Sigmoid colon (tissue), 6 donors: ENCODE measurements at regions not wholly inside any gene's neighbourhood (a gene's known extent, or its start where the extent isn't known, plus 50 kb on each side); places are given as distances from the start of the nearest gene placed in this dataset.

Experiments used
- DNase-seq: peaks from one replicate; pipeline ENCODE4 v3.0.0-alpha.2; 2019
- H3K27ac ChIP-seq, 4 donors: fragments of 200-600 bp; sonication (generic); one replicate each; pipeline ENCODE4 v1.5.1; 2016 to 2019; ENCODE audit warnings: mild to moderate bottlenecking in 1 of 4
- H3K27me3 ChIP-seq, 3 donors: fragments of 200-600 bp; sonication (generic); one replicate each; pipeline ENCODE4 v1.5.1; 2019; ENCODE audit warnings: mild to moderate bottlenecking in 1 of 3
- H3K36me3 ChIP-seq, 4 donors: fragments of 200-600 bp; sonication (generic); one replicate each; pipeline ENCODE4 v1.5.1; 2016 to 2019
- H3K4me1 ChIP-seq, 4 donors: fragments of 200-600 bp; sonication (generic); one replicate each; pipeline ENCODE4 v1.5.1; 2017 to 2019
- H3K4me3 ChIP-seq, 4 donors: fragments of 200-600 bp; sonication (generic); one replicate each; pipeline ENCODE4 v1.5.1; 2017 to 2019; ENCODE audit warnings: mild to moderate bottlenecking in 2 of 4, moderate library complexity in 1 of 4
- H3K9me3 ChIP-seq, 4 donors: fragments of 200-600 bp in 3 of 4; sonication (generic) in 3 of 4; one replicate each; pipeline versions ENCODE4 v1.5.1 to v1.6.1; 2013 to 2019
- EP300 ChIP-seq, 4 donors: sonication (generic); formaldehyde crosslinking; IDR thresholded peaks; one replicate each; pipeline ENCODE4 v1.6.1; 2017; ENCODE audit warnings: antibody characterized with exemption in 4 of 4
- POLR2A ChIP-seq, 2 donors: fragments of 450-650 bp; IDR thresholded peaks; one replicate each; pipeline ENCODE4 v1.6.1; 2016; ENCODE audit warnings: antibody characterized with exemption in 2 of 2, mild to moderate bottlenecking in 2 of 2, moderate library complexity in 2 of 2
- POLR2AphosphoS5 ChIP-seq, 4 donors: sonication (generic); formaldehyde crosslinking; IDR thresholded peaks; one replicate each; pipeline ENCODE4 v1.6.1; 2017; ENCODE audit warnings: antibody characterized with exemption in 4 of 4
- WGBS, 2 donors: extraction: QIAGEN DNeasy Blood & Tissue Kit; methylation state at CpG; one replicate each; pipeline ENCODE4 v1.1.7; 2013; 5-methylcytosine and 5-hydroxymethylcytosine counted together
- intact Hi-C: fragments of 100-400 bp; cut with DNase I; formaldehyde crosslinking; loops from one replicate; pipeline ENCODE4 v1.15.1; 2023
- TF ChIP-seq, protein P1 (sequence below), 4 experiments: fragments of 450-650 bp in 3 of 4; fragments of 200-600 bp in 1 of 4; IDR thresholded peaks; one replicate each; pipeline ENCODE4 v1.5.1; 2016 to 2019; ENCODE audit warnings: antibody characterized with exemption in 4 of 4, mild to moderate bottlenecking in 3 of 4, moderate library complexity in 2 of 4
- donor health status: healthy with polysubstance abuse.
- donor health status: healthy.

DNA sequence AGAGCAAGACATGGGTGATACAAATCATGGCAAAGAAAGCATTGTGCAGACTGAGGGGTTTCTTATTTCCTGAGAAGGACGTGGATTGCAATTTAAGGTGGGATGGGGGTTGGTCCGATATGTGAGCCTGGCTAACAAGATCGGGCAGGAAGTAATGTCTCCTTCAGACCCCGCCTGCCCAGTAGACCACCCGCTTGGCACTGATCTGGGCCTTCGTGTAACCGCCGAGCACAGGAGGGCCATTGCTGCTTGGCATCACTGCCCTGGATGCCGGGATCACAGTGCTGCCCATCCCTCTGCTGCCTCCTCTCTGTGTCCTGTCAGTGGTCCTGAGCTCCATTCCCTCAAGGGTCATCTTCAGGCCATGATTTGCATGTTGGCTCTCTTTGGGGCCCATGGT, 214.6 kb upstream of the ZNF32 start:
- Histone ChIP-seq H3K27me3 (no peaks in the 10 kb centered on the region), H3K9me3 (no peaks in the 10 kb centered on the region), H3K4me3 (no peak overlapping the region), H3K4me1 (peaks cover 0 to 43% (median 21%) of the 10 kb centered on the region in 4 donors), H3K36me3 (no peaks in the 10 kb centered on the region), H3K27ac (peak overlapping the region in 3 of 4 donors; percentile 57 to 67 (median 62))
- no peak for DNase-seq
- no peak for TF ChIP-seq POLR2AphosphoS5 (IDR thresholded peaks at IDR 0.05)
- TF ChIP-seq POLR2A (IDR thresholded peaks at IDR 0.05) = no peak
- TF ChIP-seq EP300 (IDR thresholded peaks at IDR 0.05) = no peak
- TF ChIP-seq, protein P1, sequence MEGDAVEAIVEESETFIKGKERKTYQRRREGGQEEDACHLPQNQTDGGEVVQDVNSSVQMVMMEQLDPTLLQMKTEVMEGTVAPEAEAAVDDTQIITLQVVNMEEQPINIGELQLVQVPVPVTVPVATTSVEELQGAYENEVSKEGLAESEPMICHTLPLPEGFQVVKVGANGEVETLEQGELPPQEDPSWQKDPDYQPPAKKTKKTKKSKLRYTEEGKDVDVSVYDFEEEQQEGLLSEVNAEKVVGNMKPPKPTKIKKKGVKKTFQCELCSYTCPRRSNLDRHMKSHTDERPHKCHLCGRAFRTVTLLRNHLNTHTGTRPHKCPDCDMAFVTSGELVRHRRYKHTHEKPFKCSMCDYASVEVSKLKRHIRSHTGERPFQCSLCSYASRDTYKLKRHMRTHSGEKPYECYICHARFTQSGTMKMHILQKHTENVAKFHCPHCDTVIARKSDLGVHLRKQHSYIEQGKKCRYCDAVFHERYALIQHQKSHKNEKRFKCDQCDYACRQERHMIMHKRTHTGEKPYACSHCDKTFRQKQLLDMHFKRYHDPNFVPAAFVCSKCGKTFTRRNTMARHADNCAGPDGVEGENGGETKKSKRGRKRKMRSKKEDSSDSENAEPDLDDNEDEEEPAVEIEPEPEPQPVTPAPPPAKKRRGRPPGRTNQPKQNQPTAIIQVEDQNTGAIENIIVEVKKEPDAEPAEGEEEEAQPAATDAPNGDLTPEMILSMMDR (IDR thresholded peaks at IDR 0.05) = no peak
- intact Hi-C loops = no loop called here
- WGBS, 2 donors = 94 to 97% methylated on average over 9 of the region's 9 CpGs

DNA sequence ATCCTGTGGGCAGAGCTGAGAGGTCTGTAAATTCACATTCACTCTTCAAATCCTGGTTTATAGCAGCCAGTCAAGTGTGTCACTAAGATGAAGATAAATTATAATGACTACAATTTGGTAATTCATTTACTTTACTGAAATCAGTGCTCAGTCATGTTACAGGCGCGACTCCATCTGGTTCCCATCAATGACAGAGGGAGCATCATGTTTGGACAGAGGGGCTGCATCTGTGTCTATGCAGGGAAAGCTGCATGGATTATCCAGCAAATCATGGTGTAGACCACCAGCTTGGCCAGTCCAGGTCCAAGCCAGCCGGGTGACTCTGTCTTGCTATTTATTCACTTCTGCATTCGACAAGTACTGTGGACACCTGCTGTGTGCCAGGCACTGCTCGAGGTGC, 214.1 kb upstream of the ZNF32 start:
- Histone ChIP-seq H3K27ac (peak overlapping the region in 3 of 4 donors; percentile 57 to 67 (median 62)), H3K36me3 (no peaks in the 10 kb centered on the region), H3K4me1 (peaks cover 0 to 38% (median 20%) of the 10 kb centered on the region in 4 donors), H3K4me3 (no peak overlapping the region), H3K9me3 (no peaks in the 10 kb centered on the region), H3K27me3 (no peaks in the 10 kb centered on the region)
- 85 to 96% methylated on average over 5 of the region's 5 CpGs for WGBS, 2 donors
- intact Hi-C loops = no loop called here
- TF ChIP-seq EP300 (IDR thresholded peaks at IDR 0.05) (no peak), POLR2AphosphoS5 (IDR thresholded peaks at IDR 0.05) (no peak), POLR2A (IDR thresholded peaks at IDR 0.05) (no peak)
- TF ChIP-seq, protein P1 (IDR thresholded peaks at IDR 0.05) = no peak
- DNase-seq = no peak

DNA sequence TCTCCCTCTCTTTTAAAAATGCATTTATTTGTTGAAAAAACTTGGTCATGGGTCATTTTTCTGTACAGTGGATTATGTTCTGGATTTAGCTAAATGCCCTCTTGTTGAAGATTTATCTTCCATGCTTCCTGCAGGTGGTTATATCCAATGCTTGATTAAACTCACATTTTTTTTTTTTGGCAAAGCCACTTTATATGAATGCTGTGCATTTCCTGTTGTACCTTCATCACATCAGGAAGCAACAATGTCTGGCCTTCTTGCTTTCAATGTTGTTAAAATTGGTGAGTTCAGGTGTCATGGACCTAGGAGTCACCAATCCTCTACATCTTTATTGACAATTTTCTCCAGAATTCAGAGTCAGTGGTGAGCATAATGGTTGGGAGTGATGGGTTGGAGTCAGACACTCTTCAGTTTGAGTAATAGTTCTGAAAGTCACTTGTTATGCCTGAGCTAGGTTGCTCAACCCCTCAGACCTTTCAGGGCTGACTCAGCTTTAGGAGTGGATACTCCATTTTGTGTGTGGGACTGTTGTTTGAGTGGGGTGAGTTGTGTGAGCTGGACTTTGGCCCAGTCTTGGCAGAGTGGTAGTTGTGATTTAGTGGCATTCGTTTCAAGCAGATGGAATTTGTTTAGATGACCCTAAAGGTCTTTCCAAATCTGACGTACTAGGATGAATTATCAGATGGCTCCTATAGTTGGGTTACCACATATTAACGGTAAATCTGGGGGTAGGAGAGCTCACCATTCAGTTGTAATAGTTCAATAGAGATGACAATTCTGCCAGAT, 213.5 kb upstream of the ZNF32 start:
- DNase-seq = no peak
- intact Hi-C loops = no loop called here
- Histone ChIP-seq H3K27me3 (no peaks in the 10 kb centered on the region), H3K4me3 (no peak overlapping the region), H3K27ac (peak overlapping the region in 2 of 4 donors; percentile 62 to 67), H3K9me3 (no peaks in the 10 kb centered on the region), H3K36me3 (no peaks in the 10 kb centered on the region), H3K4me1 (peaks cover 0 to 38% (median 17%) of the 10 kb centered on the region in 4 donors)
- TF ChIP-seq POLR2A (IDR thresholded peaks at IDR 0.05) = no peak
- WGBS, 2 donors = 64 to 67% methylated on average over 3 of the region's 3 CpGs

DNA sequence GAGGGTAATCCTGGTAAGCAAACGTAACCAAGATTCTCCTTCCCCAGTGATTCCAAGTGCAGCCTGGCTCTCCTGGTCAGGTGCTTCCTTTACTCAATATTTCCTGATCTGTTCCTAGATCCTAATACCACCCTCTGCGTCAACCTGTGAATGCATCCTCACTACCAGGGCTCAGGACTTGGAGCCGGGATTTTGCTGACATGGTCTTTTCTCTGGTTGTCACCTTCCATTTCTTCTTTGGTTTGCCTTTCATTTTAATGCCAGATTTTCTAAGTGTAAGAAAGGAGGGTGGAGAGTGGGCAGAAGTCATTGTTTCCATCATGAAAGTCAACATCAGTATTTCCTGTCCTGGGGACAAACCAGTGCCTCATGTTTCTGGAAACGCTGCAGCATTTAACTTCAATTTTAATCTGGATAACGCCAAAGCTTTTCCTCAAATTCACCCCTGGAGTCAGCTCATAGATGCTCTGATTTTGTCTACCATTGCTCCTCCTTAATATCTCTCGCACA, 210.4 kb upstream of the ZNF32 start:
- intact Hi-C loops = no loop called here
- Histone ChIP-seq H3K27ac (no peak overlapping the region), H3K4me1 (peaks cover 0 to 22% (median 6%) of the 10 kb centered on the region in 4 donors), H3K27me3 (no peaks in the 10 kb centered on the region), H3K4me3 (no peak overlapping the region), H3K36me3 (no peaks in the 10 kb centered on the region), H3K9me3 (no peaks in the 10 kb centered on the region)
- TF ChIP-seq, protein P1 (IDR thresholded peaks at IDR 0.05) = no peak
- TF ChIP-seq POLR2AphosphoS5 (IDR thresholded peaks at IDR 0.05) (no peak), EP300 (IDR thresholded peaks at IDR 0.05) (no peak), POLR2A (IDR thresholded peaks at IDR 0.05) (no peak)
- DNase-seq = no peak
- WGBS, 2 donors = 92% methylated on average over 6 of the region's 6 CpGs

DNA sequence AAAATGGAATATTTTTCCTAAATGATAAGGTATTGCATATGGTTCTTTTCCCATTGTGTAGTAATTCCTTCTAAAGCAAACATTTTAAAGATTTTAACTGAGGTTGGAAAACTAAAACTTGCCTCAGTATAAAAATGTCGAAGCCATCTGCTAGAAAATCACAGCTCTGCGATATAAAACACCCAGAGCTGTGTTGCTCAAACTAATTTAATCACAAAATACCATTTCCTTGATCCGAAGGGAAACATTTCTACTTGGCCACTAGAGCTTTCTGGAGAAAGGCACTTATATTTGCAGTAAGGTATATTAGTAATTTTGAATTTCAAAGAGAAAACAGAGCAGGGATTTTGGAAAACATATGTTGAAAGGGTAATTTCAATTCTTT, 209.2 kb upstream of the ZNF32 start:
- H3K36me3 ChIP-seq = no peaks in the 10 kb centered on the region
- H3K4me1 ChIP-seq = peaks cover 0 to 11% (median 1%) of the 10 kb centered on the region in 4 donors
- intact Hi-C loops = no loop called here
- no peaks in the 10 kb centered on the region for H3K9me3 ChIP-seq
- TF ChIP-seq EP300 (IDR thresholded peaks at IDR 0.05) = no peak
- no peak for TF ChIP-seq POLR2AphosphoS5 (IDR thresholded peaks at IDR 0.05)
- TF ChIP-seq, protein P1 (IDR thresholded peaks at IDR 0.05) = no peak
- no peak for TF ChIP-seq POLR2A (IDR thresholded peaks at IDR 0.05)
- DNase-seq = no peak
- WGBS, 2 donors = 78 to 88% methylated on average over 3 of the region's 3 CpGs
- H3K4me3 ChIP-seq = no peak overlapping the region
- H3K27ac ChIP-seq = no peak overlapping the region
- no peaks in the 10 kb centered on the region for H3K27me3 ChIP-seq
